HG03575 (cell line): ENCODE measurements at regions not wholly inside any gene's neighbourhood (a gene's known extent, or its start where the extent isn't known, plus 50 kb on each side); places are given as distances from the start of the nearest gene placed in this dataset.
"Not testable (repeated sequence)": the region's sequence is repeated elsewhere in the genome, so short reads cannot be mapped to it uniquely, and the experiment has no call there.

ENCODE experiments used
- ATAC-seq: cut with Tn5 transposase; IDR thresholded peaks from one replicate; pipeline ENCODE4 v1.9.1; 2021; ENCODE audit not compliant: unreplicated experiment, insufficient number of reproducible peaks, low FRiP score; ENCODE audit errors: extremely low read depth

DNA sequence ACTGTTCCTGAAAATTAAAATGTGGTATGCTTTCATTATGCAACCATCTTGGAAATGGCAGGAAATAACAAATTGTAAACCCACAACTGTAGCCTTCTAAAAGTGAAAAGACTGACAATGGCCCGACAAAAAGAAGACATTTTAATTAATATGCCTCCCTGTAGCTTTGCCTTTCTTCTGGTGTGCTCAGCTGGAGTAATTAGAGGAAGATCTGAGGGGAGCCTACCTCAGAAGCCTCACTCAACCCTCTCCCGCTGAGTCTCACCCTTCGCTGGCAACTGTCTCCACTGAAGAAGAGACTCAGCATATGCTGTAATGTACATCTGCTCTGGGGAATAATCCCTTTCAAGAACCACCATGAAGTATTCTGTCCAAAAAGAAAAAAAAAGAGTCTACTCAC is 104.7 kb upstream of the SETMAR start:
- no peak for ATAC-seq

- not testable (repeated sequence) for ATAC-seq
Measured at GRCh38 chr3:4204776-4205175, 98.4 kb upstream of the SETMAR start.

- no peak for ATAC-seq
Measured at GRCh38 chr3:4207672-4208071, 95.5 kb upstream of the SETMAR start.

DNA sequence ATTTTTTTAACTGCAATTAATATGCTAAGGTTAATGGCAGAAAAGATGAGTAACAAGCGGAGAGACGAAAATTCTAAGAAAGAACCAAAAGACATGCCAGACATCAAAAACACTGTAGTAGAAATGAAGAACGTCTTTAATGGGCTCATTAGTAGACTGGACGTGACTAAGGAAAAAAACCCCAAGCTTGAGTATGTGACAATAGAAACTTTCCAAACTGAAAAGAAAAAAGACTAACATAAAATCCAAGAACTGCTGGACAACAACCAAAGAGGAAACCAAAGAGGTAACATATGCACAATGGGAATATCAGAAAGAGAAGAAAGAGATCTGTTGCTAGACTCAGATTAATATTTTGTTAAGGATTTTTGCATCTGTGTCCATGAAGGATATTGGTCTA is 94.6 kb upstream of the SETMAR start:
- ATAC-seq: no peak

- no peak for ATAC-seq
Measured at GRCh38 chr3:4211610-4212009, 91.6 kb upstream of the SETMAR start.

- not testable (repeated sequence) for ATAC-seq
Measured at GRCh38 chr3:4213420-4213819, 89.7 kb upstream of the SETMAR start.

DNA sequence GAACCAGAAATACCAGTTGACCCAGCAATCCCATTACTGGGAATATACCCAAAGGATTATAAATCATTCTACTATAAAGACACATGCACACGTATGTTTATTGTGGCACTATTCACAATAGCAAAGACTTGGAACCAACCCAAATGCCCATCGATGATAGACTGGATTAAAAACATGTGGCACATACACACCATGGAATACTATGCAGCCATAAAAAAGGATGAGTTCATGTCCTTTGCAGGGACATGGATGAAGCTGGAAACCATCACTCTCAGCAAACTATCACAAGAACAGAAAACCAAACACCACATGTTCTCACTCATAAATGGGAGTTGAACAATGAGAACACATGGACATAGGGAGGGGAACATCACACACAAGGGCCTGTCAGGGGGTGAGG is 86.2 kb upstream of the SETMAR start:
- ATAC-seq: not testable (repeated sequence)

DNA sequence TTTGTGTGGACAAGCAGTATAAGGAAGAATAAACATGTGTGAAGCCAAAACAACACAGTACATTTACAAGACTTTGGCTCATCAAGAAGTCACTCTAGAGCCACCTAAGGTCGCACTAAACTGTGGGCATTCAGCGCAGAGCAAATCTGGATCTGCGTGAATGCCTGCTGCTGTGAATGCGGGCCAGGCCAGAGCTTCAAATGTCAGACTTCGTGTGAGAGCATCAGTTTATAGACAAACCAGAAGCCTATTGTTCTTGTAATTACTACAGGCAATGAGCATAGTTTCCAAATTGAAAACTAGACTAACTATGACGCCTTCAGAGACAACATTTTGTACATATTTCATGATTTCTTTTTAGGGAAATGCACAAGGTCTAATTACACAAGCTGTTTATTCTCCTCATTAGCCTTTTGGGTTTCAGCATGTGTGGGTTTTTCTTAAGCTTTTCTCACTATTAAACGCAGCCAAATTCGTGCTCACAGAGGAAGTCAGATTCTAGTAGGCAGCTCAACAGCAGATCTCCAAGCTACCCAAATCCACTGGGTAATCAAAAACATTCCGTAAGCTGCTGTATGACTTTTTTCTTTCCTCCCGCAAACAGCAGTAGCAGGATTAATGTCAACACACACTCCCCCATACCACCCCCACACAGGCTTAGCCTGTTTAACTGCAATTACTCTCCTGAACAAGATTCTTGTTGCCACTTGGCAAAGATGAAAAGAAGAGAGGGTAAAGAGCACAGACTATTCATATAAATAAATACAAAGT is 84.5 kb upstream of the SETMAR start:
- ATAC-seq: no peak

DNA sequence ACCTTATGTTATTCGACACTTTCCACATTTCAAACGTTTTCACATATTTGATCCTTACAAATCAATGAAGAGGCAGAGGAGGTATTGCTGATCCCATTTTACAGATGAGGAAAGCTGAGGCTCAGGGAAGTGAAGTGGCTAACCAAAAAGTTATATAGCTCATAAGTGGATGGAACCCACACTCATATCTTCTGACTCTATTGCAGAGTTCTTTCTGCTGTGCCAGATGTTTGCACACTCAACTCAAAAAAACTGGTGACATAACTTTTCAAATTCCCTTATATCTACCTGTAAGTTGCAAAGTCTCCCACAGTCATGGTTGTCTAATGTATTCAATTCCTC is 84.0 kb upstream of the SETMAR start:
- no peak for ATAC-seq

DNA sequence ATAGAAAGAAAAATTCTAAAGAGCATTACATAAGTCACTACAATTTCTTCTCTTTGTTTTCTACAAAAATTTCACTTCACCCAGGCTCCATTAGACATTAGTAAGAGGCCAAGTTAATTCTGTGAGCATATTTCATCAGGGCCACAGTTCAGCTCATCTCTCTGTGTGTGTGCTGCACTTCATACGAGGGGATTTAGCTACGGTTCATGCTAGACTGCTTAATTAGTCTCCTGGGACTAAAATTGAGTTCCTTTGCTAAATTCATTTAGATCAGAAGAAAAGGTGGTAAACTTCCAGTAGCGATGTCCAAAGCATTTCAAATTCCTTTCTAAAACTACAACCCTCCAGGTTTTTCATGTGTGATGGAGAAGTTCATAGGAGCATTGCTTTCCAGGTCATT is 83.1 kb upstream of the SETMAR start:
- no peak for ATAC-seq

GRCh38 chr3:4222574-4223175 is 80.5 kb upstream of the SETMAR start:
- ATAC-seq: no peak

DNA sequence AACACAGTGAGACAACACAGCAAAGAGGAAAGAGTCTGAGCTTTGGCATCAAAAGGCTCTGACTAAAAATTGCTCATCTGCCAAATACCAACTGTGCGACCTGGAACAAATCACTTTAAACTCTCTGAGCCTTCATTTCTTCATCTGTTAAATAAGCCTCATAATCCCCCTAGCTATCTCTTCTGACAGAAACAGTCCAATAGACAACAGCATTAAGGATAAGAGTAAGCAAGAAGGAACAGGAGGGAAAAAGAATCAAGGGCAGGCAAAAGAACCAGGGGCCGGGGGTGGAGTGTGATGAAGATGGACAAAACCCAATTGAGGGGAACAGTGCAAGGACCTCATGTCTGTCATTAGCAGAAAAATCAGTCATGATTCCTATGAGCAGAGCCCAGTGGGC is 79.4 kb upstream of the SETMAR start:
- ATAC-seq: no peak

DNA sequence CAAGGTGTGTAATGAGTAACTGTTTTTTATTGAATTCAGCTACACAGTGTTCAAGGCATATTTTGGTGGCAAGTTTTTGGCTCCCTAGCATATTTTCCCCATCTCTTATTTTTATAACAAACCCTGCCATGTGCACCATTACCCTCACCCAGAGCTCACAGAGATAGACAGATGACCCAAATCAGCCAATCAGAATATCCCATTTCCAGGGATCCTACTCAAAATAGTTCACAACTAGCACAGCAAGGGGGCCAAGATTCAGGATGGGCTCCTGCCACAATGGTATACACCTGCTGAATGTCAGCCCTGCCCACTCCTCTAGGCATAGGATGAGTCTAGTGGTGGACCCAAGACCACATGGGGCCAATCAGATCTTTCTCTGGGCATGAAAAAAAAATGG is 78.8 kb upstream of the SETMAR start:
- ATAC-seq: no peak

DNA sequence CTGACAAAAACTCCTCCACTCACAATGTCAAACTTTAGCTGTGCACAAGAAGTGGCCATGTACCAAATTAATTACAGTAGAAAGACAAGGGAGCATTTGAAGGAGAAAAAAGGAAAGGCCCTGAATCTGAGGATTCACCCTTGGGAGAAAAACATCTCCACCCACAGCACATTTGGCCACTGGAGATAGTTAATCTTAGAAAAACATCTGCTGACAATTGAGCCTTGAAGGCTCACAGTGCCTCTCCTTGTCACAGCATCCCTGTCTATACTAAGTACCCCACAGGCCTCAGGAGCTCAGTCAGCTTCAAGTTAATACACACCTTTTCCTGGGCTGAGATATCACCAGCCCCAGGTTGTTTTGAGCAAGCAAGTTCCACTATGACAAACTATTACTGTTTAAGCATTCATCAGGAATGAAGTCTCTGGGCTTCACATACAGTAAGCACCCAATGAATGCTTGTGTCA is 78.1 kb upstream of the SETMAR start:
- ATAC-seq: no peak

- ATAC-seq: no peak
Measured at GRCh38 chr3:4228295-4228694, 74.9 kb upstream of the SETMAR start.

- no peak for ATAC-seq
Measured at GRCh38 chr3:4231041-4231440, 72.1 kb upstream of the SETMAR start.

DNA sequence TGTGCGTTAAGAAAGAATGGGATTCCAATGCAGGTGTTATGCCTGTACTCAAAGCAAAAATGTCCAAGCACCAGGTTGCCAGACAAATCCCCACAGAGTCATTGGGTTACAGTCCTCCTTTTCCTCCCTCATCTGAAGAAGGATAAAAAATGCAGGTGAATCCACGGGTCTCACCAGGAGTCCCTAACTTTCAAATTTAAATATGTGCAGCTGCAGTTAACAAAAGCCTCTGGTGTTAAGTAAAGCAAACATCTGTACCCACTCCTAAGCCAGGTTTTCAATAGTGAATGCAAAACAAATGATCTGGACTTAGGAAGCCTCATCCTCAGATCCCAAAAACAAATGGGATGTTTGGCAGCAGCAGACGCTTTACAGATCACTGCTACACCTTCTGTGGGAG is 70.4 kb upstream of the SETMAR start:
- ATAC-seq: no peak

- no peak for ATAC-seq
Measured at GRCh38 chr3:4233488-4233887, 69.7 kb upstream of the SETMAR start.

GRCh38 chr3:4234889-4235288 is 68.3 kb upstream of the SETMAR start:
- ATAC-seq: no peak

DNA sequence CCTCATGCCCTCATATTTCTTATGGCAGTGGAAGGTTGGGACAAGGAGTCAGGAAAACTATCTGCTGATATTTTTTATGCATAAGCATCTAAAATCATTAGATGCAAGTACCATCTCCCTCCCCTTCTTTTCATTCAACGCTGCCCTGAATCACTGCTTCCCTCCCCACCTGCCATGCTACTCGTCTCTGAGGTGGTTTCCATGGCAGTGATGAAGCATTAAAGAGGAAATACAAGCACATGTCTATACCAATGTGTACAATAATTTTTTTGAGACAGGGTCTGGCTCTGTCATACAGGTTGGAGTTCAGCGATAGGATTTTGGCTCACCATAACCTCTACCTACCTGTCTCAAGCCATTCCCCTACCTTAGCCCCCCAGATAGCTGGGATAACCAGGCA is 67.5 kb upstream of the SETMAR start:
- ATAC-seq: no peak
